Left lung (tissue), 4 donors: ENCODE measurements at regions not wholly inside any gene's neighbourhood (a gene's known extent, or its start where the extent isn't known, plus 50 kb on each side); places are given as distances from the start of the nearest gene placed in this dataset.
A peak's percentile ranks its signal among the peaks of the same experiment; 100 is the strongest.
"Not testable (repeated sequence)": the region's sequence is repeated elsewhere in the genome, so short reads cannot be mapped to it uniquely, and the experiment has no call there.

Experiments
- ATAC-seq: fragments of 200-7000 bp; cut with Tn5 transposase; one replicate; pipeline ENCODE4 v1.9.1; 2020; ENCODE audit warnings: moderate library complexity
- DNase-seq, 4 donors: peaks; one replicate each; pipeline ENCODE4 v3.0.0-alpha.2; 2013 to 2020
- H3K27ac ChIP-seq, 2 donors: fragments of 200-600 bp; sonication (generic) in 1 of 2; one replicate each; pipeline versions ENCODE4 v1.5.0 to v1.8.0; 2020 to 2021
- H3K27me3 ChIP-seq, 2 donors: fragments of 200-600 bp; sonication (generic) in 1 of 2; one replicate each; pipeline versions ENCODE4 v1.5.0 to v1.8.0; 2020 to 2021
- H3K36me3 ChIP-seq, 2 donors: fragments of 200-600 bp; sonication (generic) in 1 of 2; one replicate each; pipeline versions ENCODE4 v1.5.0 to v1.8.0; 2020 to 2021
- H3K4me1 ChIP-seq, 2 donors: fragments of 200-600 bp; one replicate each; pipeline ENCODE4 v1.8.0; 2021
- H3K4me3 ChIP-seq, 2 donors: fragments of 200-600 bp; sonication (generic) in 1 of 2; one replicate each; pipeline versions ENCODE4 v1.5.0 to v1.8.0; 2020 to 2021; ENCODE audit warnings: mild to moderate bottlenecking in 1 of 2
- H3K9me3 ChIP-seq, 2 donors: fragments of 200-600 bp; sonication (generic) in 1 of 2; one replicate each; pipeline versions ENCODE4 v1.5.0 to v1.8.0; 2020 to 2021
- CTCF ChIP-seq, 2 donors: fragments of 200-600 bp; sonication (generic) in 1 of 2; IDR thresholded peaks; one replicate each; pipeline versions ENCODE4 v1.5.0 to v1.8.0; 2021; ENCODE audit warnings: antibody characterized with exemption in 2 of 2
- intact Hi-C, 2 donors: fragments of 100-400 bp; cut with DNase I; formaldehyde crosslinking; loops; one replicate each; pipeline versions ENCODE4 v1.11.2 to v1.14.2; 2022
- donor health status: DM: no; HTN: yes; CAD: no.
- donor health status: DM: no; HTN: no; CAD: no.

GRCh38 chrX:65932173-65933084 lies 107.5 kb downstream of the VSIG4 start:
- Histone ChIP-seq H3K27ac (no peak overlapping the region), H3K36me3 (no peaks in the 10 kb centered on the region), H3K4me1 (no peaks in the 10 kb centered on the region), H3K9me3 (no peaks in the 10 kb centered on the region), H3K27me3 (no peaks in the 10 kb centered on the region), H3K4me3 (no peak overlapping the region)
- TF ChIP-seq CTCF (IDR thresholded peaks at IDR 0.05), result no peak
- DNase-seq (peak in 1 of 4 donors; percentile 66), ATAC-seq (peak; percentile 34)
- intact Hi-C loops, result no loop called here

- Histone ChIP-seq H3K9me3 (no peaks in the 10 kb centered on the region), H3K27ac (no peak overlapping the region), H3K27me3 (no peaks in the 10 kb centered on the region), H3K4me3 (no peak overlapping the region), H3K36me3 (no peaks in the 10 kb centered on the region), H3K4me1 (no peaks in the 10 kb centered on the region)
- DNase-seq, result no peak
- ATAC-seq, result no peak
- intact Hi-C loops, result no loop called here
- TF ChIP-seq CTCF (IDR thresholded peaks at IDR 0.05), result no peak
Measured at GRCh38 chrX:65928522-65928921, 111.4 kb downstream of the VSIG4 start.

- H3K27ac ChIP-seq, H3K9me3 ChIP-seq, intact Hi-C loops, H3K4me1 ChIP-seq, ATAC-seq, H3K36me3 ChIP-seq, H3K27me3 ChIP-seq, DNase-seq, H3K4me3 ChIP-seq: not testable (repeated sequence)
Measured at GRCh38 chrX:65927386-65927785, 112.5 kb downstream of the VSIG4 start.

GRCh38 chrX:65926095-65927019 lies 113.5 kb downstream of the VSIG4 start:
- TF ChIP-seq CTCF (IDR thresholded peaks at IDR 0.05), result no peak
- Histone ChIP-seq H3K4me3 (no peak overlapping the region), H3K4me1 (no peaks in the 10 kb centered on the region), H3K9me3 (no peaks in the 10 kb centered on the region), H3K36me3 (no peaks in the 10 kb centered on the region), H3K27me3 (no peaks in the 10 kb centered on the region), H3K27ac (no peak overlapping the region)
- DNase-seq (no peak), ATAC-seq (no peak)
- intact Hi-C loops, result no loop called here

- no peaks in the 10 kb centered on the region for H3K36me3 ChIP-seq
- no peaks in the 10 kb centered on the region for H3K9me3 ChIP-seq
- no peak for ATAC-seq
- no peaks in the 10 kb centered on the region for H3K4me1 ChIP-seq
- TF ChIP-seq CTCF (IDR thresholded peaks at IDR 0.05), result no peak
- no peak overlapping the region for H3K27ac ChIP-seq
- no peak overlapping the region for H3K4me3 ChIP-seq
- intact Hi-C loops, result no loop called here
- no peak for DNase-seq
- no peaks in the 10 kb centered on the region for H3K27me3 ChIP-seq
Measured at GRCh38 chrX:65925592-65925991, 114.3 kb downstream of the VSIG4 start.
